ENCODE measurements at regions not wholly inside any gene's neighbourhood (a gene's known extent, or its start where the extent isn't known, plus 50 kb on each side); places are given as distances from the start of the nearest gene placed in this dataset.

DNA sequence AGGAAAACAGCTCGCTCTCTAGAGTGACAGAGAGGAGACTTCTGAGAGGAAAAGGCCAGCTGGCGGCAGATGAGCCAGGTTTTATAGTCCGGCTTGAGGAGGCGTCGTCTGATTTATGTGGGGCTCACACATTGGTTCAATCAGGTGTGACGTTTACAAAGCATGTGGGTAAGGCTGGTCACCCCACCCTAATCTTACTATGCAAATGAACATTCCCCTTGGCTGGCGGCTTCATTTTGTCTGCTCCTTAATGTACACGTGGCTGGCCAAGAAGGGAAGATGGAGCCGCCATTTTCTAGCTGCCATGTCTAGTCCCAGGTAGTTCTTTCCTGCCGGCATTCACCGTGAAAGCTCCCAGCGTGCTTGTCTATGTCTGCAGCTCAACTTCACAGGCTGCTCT lies 299.1 kb upstream of the SPRED2 start:
- DNase-seq (ENCODE audit: low read depth), result no peak

DNA sequence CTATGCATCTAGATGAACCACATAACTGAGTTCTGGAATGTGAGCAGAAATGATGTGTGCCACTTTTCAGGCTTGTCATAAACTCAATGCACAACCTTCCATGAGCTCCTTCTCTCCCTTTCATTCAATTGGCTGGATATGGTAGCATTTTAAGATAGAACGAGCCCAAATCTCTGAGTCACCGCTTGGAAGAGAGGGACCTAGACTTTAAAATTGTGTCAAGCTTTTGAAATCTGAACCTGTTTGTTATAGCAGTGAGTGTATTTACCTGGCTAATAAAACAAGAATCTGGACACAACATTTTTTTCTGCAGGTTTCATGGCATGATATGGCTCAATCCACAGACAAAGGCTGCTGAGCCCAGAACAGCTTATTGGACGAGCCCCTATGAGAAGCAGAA lies 297.8 kb upstream of the SPRED2 start:
- DNase-seq (ENCODE audit: low read depth), result no peak

DNA sequence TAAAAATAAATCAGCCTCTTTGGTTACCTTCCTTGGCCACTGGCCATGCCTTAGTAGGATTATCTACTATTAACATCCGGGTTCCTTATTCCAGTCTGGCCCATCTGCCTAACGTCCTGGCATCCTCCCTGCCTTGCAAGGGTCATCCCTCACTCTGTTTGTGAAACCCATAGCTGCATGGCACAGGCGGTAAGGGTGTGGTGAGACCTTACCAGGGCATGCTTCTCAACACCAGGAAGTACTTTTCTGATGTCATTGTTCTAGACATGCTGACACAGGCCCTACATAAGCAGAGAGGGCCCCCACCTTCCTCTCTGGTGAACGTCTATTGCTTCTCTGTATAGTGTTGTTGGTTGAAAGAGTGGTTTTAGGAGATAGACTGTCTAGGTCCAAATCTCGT lies 296.8 kb upstream of the SPRED2 start:
- DNase-seq (ENCODE audit: low read depth), result no peak

DNA sequence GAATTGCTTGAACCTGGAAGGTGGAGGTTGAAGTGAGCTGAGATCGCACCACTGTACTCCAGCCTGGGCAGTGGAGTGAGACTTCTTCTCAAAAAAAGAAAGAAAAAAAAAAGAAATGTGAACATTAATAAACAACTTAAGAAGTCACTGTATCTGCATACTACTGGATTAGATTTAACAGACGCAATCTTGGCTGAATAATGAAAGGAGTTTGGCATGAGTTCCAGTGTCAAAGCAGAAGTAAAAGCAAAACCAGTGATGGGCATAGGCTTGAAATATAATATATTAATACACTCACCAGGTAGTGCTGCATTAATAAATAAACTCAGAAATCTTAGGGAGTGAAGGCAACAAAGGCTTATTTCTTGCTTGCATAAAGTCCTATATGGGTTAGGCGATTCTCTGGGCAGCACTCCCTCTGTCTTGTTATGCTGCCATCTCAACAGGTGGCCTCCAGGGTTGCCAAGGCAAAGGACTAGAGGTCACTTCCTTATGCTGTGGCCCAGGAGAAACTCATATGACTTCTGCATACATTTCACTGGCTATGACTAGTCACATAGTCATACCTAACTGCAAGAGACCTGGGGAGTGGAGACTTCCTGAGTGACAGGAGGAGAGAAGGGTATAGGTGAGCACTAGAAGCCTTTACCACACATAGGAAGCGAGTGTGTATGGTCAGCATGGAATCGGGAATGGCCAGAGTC lies 296.2 kb upstream of the SPRED2 start:
- no peak for DNase-seq (ENCODE audit: low read depth)

DNA sequence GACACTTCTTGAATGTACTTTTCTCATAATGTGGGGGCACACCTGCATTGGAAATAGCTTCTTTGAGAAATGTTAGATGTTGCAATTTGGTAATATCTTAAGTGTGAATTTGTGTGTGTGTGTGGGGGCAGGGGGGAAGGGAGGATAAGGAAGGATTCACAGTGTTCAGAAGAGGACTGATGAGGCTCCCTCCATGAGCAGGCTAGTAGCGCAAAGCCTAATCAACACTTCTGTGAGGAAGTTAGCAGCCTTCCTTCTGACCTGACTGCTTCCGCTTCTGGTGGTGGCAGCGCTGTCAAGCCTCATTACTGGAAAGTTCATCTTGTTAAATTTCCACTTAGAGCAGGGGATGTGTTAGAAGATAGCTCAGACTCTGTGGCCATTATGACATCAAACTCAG lies 295.4 kb upstream of the SPRED2 start:
- DNase-seq (ENCODE audit: low read depth), result no peak

DNA sequence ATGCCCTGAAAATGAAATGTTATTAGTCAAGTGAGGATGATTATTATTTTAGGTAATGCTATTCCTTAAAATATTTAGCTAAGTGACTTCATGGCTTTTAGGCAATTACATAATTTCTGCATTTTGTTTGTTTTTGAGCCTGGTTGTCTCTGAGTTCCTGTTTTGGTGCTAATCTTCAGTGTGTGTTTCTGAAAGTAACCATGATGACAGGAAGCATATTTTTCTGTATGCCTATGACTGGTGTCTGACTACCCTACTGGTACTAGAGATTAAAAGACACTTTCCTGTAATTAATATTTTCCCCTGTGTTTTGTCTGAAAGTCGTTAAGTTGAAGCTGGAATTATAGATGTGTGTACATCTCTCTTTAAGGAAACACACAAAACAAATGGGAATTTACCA lies 295.0 kb upstream of the SPRED2 start:
- DNase-seq (ENCODE audit: low read depth), result no peak

DNA sequence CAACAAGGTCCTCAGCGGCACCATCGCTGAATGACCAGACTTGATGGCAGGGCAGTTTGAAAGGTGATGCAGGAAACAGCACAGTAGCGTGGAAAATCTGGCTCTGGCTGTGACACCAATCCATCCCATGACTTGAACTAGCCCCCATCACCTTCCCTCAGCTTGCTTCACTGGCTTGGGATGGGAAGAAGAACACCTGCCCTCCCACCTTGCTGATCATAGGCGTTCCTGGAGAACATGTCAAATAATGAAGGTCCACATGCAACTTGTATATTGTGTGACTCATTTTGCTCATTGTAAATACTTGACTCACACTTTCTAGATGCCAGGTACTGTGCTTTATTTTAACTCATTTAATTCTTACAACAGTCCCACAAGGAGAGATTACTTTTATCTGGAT lies 292.4 kb upstream of the SPRED2 start:
- DNase-seq (ENCODE audit: low read depth), result no peak

DNA sequence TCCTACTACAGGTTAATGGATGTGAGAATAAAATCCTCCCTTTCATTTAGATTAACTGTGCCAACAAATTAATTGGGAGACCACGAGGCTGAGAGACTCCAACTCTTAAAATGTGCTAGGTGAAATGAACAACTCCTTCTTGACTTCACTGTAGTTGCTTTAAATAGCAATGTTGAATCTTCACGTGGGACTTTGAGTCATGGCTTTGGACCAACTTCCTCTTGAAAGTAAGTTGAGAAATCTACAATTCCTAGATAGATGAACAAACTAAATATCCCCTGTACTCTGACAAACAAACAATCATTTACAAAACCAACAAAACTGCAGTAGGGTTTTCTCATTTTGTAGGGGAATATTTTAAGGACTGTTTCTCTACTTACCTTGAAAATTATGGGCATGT lies 291.9 kb upstream of the SPRED2 start:
- DNase-seq (ENCODE audit: low read depth), result no peak

DNA sequence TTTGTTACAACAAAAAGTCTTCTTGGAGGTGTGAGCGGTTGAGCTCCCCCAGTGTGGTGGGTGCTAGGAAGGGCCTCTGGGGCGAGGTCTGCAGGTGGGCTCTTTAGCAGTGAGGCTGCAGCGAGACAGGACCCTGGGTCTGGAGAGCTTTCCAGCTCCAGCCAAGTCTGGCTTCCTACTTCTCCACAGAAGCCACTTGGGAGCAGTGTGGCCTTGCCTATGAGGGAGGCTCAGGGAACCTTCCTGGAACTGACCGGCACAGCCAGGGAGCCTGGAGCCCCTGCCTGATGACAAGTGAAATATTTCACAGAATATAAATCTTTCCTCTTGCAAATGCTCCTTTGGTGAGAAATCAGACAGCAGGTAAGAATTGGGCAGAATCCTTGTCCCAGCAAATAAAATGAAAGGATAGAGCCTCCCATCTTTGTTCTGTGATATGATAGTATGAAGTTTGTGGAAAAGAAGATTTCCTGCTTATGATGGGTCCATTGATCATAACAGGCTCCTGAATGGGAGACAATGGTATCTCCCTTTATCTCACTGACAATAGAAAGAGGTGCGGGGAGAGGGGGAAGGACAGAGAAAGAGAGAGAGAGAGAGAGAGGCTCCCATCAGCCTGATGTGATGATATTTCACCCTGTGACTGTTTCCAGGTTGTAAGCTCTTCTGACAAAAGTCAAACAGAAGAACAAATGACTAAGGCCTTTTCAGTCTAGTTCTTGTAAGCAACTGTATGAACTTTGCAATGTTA lies 289.8 kb upstream of the SPRED2 start:
- DNase-seq (ENCODE audit: low read depth), result no peak

DNA sequence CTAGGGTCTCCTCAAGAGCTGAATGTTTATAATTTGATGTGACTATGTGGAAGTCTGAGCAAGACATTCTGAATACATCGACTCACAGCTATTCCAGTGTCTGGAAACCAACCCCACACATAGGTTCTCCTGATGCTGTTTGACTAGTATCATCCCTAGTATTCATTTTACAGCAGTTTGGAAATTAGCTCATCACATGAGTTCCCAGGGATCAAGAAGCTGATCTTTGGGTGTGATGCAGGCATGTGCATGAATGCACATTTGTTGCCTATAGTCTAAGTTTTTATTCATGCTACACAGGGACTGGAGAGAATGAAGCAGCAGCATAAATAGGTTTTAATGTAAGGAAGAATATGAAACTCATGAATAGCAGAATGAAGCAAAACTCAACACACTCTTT lies 284.3 kb upstream of the SPRED2 start:
- DNase-seq (ENCODE audit: low read depth), result no peak

DNA sequence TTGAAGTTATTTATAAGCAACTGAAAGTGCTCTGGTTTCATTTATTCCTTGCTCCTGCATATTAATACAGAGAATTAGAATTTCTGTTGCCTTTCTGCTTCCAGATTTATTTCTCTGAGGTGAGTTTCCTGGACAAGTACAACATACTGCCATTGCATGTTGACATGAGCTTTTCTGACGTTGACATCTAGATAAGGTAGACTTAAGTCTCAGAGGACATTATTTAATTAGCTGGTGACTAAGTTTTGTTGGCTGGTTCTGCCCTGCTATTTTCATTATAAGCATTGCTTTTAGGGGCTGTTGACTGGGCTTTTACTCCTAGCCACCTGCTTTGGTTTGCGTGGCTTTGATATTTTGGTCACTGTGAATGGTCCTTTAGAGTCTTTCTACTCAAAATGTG lies 282.9 kb upstream of the SPRED2 start:
- no peak for DNase-seq (ENCODE audit: low read depth)

DNA sequence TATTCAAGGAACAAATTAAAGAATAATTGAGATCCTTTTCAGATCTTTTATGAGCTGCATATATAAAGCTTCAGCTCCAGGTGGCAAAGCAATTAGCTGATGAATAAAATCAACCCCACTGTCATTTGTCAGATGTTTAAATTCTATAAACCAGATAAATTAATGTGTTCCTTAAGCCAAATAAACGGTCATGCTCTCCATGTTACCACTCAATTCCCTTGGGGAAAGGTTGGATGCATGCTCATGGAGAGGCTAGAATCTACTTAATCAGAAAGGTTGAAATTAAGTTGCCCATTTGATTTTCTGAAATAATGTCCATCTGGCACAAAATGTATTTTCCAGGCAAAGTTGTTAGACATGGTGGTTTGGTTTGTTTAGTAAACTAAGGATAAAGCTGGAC lies 282.5 kb upstream of the SPRED2 start:
- no peak for DNase-seq (ENCODE audit: low read depth)

DNA sequence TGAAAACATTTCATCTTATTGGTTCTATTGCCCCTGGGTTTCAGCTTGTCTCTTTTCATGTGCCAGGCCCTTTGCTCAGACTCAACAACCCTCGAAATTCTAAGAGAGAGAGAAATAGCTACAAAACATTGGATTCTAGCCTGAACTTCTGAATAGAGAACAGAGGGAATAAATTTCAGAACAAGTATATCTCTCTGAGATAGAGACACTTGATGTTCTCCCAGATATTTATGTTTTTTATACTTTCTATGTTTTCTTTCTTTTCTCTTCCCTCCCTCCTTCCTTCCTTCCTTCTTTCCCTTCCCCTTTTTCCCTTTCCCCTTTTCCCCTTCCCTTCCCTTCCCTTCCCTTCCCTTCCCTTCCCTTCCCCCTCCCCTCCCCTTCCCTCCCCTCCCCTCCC lies 279.5 kb upstream of the SPRED2 start:
- no peak for DNase-seq (ENCODE audit: low read depth)

DNA sequence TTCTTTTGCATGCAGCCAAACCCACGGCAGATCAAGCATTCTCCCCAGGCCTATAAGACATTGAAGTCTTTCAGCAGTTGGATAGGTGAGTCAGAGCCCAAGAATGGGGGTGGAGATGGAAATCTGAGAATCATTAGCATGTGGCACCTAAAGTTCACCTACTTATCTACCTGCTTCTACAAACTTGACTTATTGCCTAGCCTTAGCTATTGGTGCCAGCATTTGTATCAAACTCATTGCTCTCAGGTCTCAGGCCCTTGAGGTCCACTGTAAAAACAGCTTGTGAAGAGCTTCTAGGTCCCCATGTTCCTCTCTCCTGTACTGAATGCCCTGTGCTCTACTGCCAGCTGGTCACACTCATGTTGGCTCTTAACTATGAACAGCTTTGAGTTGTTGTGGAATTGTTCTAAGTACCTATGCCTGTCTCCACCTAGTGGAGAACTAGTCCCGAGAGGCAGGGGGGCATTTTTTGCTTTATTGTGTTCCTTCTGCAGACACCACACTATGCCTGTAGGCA lies 278.4 kb upstream of the SPRED2 start:
- DNase-seq (ENCODE audit: low read depth), result no peak

DNA sequence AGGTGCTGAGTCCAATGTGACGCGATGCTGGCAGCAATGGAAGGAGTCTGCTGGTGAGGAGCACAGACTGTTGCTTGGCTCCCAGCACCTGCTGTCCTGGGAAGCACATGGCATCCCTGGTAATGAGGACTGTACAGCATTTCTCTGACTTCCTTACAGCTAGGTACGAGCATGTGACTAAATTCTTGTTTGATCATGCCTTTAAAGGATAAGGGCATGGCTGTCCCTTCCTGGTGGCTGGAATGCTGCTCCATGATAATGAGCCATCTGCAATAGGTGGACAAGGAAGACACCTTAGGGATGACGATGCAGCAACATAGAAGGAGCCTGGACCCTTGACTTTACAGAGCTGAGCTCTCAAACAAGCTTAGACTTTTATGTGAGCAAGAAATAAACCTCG lies 278.0 kb upstream of the SPRED2 start:
- no peak for DNase-seq (ENCODE audit: low read depth)

DNA sequence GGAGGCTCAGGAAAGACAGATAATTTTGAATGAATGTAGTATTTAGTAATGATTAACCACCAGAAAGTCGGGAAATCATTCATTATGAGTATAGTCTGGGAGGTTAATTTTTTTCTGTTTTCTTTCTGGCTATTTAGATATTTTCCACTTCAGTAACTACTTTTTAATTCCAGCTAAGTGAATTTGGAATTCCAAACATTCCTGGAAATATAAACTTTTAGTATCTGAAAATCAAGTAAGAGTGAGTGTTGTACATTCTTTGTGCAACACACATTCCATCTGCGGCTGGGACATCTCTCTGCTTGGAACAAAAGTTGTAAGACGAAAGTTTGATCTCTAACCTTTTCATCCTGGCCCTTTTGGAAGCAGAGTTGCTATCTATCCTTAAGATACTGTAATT lies 275.7 kb upstream of the SPRED2 start:
- DNase-seq (ENCODE audit: low read depth), result no peak

DNA sequence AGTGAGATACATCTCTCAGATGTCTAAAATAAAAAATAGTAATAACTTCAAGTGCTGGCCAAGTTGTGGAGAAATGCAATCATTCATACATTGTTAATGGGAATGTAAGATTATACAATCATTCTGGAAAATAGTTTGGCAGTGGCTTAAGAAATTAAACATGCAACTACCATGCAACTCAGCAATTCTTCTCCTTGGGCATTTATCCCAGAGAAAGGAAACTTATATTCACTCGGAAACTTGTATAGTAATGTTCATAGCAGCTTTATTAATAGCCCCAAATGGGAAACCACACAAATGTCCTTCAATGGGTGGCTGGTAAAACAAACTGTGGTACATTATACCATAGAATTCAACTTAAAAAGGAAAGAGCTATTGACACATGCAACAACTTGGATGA lies 274.0 kb upstream of the SPRED2 start:
- no peak for DNase-seq (ENCODE audit: low read depth)

DNA sequence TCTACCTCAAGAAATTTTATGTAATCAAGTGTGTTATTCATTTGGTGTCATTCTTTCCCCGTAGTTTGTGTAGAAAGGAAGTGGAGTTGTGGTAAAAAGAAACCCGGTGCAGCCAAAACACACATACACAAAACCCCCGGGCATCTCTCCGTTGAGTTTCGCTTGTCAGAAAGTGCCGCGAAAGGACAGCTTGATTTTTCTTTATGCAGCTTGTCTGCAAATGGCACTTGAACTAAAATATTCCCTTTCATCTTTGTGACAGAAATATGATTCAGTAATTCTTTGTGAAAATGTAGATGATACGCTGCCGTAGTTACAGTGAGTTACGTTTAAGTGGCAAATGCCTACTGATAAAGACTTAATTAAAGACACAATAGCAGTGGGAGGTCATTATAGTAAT lies 268.8 kb upstream of the SPRED2 start:
- no peak for DNase-seq (ENCODE audit: low read depth)

DNA sequence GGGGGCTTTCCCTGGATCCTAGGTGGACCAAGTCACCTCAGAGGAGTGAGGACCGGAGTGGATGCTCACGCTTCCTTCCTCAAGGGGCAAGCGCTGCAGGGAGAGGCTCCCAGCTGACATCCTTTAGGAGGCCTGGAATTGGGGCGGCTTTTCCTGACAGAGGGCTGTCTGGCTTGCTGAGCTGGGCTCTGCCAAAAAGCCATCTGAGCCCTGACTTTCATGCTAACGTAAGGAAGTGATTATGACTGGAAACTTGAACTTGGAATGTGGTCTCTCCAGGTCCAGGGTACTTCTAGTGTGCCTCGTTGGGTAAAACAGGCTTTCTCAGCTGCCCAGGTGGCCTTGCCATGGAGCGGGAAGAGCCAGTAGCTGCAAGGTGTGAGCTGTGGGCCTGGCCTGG lies 268.3 kb upstream of the SPRED2 start:
- no peak for DNase-seq (ENCODE audit: low read depth)

DNA sequence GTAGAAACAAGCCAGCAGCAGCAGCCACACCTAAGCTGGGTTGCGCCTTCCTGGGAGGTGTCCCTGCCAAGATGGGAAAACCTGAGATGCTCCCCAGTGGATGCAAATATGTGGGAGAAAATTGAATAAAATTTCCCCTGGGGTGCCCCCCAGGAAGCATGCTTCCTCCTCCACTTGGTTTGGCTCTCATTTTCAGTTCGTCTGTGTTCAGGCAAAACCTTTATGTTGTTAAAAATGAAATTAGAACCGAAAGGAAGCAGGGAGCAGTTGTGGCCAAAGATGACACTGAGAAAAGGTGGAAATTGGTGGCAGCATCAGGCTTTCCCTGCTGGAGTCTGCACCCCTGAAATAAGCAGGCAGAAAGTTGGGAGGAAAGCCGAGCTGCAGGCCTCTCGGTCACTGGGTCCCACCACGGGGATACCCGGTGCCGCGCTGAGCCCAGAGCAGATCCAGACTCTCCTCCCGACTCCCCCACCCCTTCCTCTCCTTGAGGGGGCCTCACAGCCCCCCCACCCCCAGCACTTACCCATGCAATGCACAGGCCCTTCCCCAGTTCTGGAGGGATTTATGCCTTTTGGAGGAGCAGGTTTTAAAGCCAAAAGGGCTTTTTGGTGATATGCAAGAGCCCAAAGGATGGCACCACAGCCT lies 267.7 kb upstream of the SPRED2 start:
- no peak for DNase-seq (ENCODE audit: low read depth)

DNA sequence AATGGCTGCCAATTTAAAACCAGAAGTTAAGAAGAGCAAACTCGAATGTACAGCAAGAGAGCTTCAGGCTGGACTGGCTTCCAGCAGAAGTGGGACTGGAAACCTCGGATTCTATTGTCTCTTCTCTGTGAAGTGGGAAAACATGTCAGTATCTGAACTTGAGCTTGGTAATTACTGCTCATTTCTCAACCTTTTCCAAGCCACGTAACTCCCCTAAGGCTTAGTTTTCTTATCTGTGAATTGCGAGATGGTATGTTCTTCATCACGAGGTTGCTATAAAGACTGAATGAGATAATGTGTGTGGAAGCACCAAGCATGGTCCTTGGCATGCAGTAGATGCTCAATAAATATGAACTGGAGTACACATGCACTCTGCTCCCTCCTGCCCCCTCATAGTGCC lies 259.4 kb upstream of the SPRED2 start:
- no peak for DNase-seq (ENCODE audit: low read depth)

DNA sequence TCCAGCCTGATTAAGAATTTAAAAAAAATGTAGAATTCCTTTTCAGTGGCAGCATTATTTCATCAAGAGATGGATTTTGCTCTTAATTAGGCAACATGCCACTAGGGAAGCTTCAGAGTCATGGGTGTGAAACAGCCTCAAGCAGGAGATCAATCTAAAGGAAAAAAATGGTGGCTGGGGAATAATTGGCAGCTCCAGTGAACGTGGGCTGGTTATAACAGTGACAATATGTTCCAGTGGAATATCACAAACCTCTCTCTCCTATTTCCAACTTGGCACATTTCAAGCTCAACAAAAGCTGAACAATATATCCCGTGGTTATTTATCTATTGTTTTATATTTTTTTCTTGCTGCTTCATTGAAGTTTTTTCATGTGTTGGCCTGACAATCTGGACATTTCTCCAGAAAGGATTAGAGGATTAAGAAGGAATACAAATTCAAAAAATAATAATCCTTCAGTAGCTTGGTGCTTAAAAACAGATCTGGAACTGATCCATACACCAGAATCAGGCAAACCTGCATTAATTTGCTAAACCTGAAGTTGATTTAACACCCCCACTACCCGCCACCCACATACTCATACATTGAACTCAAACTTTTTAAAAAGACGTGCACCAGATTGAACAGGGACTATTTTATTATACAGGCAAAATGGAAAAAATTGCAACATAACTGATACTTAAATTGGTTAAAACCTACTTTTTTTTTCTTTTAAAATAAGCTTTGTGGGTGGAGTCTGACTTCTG lies 255.9 kb upstream of the SPRED2 start:
- DNase-seq (ENCODE audit: low read depth), result no peak

DNA sequence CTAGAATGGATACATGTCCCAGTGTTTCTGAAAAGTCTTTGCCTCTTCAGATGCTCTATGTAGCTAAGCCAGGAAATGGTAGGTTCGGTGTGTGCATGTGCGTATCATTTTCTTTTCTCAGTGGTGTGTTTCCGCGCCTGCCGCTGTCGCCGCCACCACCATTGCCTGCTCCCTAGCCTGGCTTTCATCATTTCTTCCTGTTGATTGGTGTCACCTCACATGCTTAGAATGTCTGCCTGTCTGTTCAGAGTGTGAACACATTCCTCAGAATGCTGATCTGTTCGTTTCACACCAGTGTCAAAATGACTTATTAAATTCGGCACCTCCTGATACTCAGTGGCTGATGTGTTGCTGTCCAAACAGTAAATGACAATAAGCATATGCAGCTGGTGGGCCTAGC lies 255.2 kb upstream of the SPRED2 start:
- no peak for DNase-seq (ENCODE audit: low read depth)

Data from GM04504 (cell line).